Skeletal muscle tissue (tissue), 3 donors: ENCODE measurements at regions not wholly inside any gene's neighbourhood (a gene's known extent, or its start where the extent isn't known, plus 50 kb on each side); places are given as distances from the start of the nearest gene placed in this dataset.
"Not testable (repeated sequence)": the region's sequence is repeated elsewhere in the genome, so short reads cannot be mapped to it uniquely, and the experiment has no call there.

ENCODE experiments used
- H3K27ac ChIP-seq: one replicate; pipeline ENCODE4 v1.7.0; 2013; ENCODE audit warnings: mild to moderate bottlenecking, low read depth, low read length, inconsistent platforms
- H3K27me3 ChIP-seq, 3 donors: one replicate each; pipeline ENCODE4 v1.7.0; 2013; ENCODE audit warnings: low read length in 3 of 3; ENCODE audit not compliant: control insufficient read depth in 3 of 3, insufficient read depth in 3 of 3
- H3K36me3 ChIP-seq, 3 donors: one replicate each; pipeline ENCODE4 v1.7.0; 2013; ENCODE audit warnings: low read length in 3 of 3; ENCODE audit not compliant: control insufficient read depth in 3 of 3, insufficient read depth in 3 of 3
- H3K4me1 ChIP-seq, 3 donors: one replicate each; pipeline ENCODE4 v1.7.0; 2013; ENCODE audit warnings: low read length in 3 of 3, mild to moderate bottlenecking in 3 of 3; ENCODE audit not compliant: control insufficient read depth in 3 of 3, insufficient read depth in 3 of 3
- H3K4me3 ChIP-seq, 3 donors: one replicate each; pipeline ENCODE4 v1.7.0; 2013; ENCODE audit warnings: low read length in 3 of 3
- H3K9ac ChIP-seq, 3 donors: one replicate each; pipeline ENCODE4 v1.7.0; 2013; ENCODE audit warnings: low read length in 3 of 3, mild to moderate bottlenecking in 3 of 3, moderate library complexity in 2 of 3, low read depth in 1 of 3
- H3K9me3 ChIP-seq, 3 donors: one replicate each; pipeline ENCODE4 v1.7.0; 2013; ENCODE audit warnings: low read length in 3 of 3; ENCODE audit not compliant: control insufficient read depth in 3 of 3
- donor health status: Osteomylitis.

- H3K27ac ChIP-seq, H3K27me3 ChIP-seq, H3K4me1 ChIP-seq, H3K4me3 ChIP-seq, H3K9me3 ChIP-seq, H3K36me3 ChIP-seq, H3K9ac ChIP-seq: not testable (repeated sequence)
These were observed 1603.7 kb downstream of the RPIA start for GRCh38 chr2:90295036-90295750.

- H3K27ac ChIP-seq, H3K9me3 ChIP-seq, H3K4me1 ChIP-seq, H3K36me3 ChIP-seq, H3K27me3 ChIP-seq, H3K4me3 ChIP-seq, H3K9ac ChIP-seq: not testable (repeated sequence)
These were observed 1605.0 kb downstream of the RPIA start for GRCh38 chr2:90296484-90296777.

DNA sequence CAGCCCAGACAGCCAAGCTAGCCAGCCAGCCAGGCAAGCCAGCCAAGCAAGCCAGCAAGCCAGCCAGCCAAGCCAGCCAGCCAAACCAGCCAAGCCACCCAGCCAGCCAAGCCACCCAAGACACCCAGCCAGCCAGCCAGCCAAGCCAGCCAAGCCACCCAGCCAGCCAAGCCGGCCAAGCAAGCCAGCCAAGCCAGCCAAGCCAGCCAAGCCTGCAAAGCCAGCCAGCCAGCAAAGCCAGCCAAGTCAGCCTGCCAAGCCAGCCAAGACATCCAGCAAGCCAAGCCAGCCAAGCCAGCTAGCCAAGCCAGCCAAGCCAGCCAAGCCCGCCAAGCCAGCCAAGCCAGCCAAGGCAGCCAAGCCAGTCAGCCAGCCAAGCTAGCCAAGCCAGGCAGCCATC lies 1606.2 kb downstream of the RPIA start:
- not testable (repeated sequence) for H3K27me3 ChIP-seq, H3K36me3 ChIP-seq, H3K9ac ChIP-seq, H3K4me3 ChIP-seq, H3K4me1 ChIP-seq, H3K9me3 ChIP-seq, H3K27ac ChIP-seq

DNA sequence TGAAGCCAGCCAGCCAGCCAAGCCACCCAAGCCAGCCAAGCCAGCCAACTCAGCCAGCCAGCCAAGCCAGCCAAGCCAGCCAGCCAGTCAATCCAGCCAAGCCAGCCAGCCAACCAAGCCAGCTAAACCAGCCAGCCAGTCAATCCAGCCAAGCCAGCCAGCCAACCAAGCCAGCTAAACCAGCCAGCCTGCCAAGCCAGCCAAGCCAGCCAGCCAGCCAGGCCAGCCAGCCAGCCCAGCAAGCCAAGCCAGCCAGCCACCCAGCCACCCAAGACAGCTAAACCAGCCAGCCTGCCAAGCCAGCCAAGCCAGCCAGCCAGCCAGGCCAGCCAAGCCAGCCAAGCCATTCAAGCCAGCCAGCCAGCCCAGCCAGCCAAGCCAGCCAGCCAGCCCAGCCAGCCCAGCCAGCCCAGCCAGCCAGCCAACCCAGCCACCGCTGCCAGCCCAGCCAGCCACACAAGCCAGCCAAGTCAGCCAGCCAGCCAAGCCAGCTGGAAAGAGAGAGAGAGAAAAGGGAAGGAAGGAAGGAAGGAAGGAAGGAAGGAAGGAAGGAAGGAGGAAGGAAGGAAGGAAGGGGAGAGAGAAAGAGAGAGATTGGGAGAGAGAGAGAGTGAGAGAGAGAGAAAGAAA lies 1606.8 kb downstream of the RPIA start:
- not testable (repeated sequence) for H3K4me1 ChIP-seq

DNA sequence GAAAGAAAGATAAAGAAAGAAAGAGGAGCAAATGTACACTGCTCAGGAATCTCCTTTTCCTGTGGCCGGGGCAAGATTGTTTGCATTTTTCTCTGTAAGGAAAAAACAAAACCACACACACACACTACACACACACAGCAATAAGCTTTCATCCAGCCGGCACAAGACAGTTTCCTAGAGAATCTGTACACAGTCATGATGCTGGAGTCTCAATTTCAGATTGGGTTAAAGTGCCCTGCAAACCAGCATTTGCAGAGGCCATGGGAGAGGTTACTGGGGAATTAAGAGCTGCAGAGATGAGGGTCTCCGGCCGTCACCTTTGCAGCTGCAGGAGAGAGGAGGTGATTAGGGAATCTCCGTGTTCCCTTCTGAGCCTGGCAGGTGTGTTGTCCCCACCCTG lies 1607.5 kb downstream of the RPIA start:
- not testable (repeated sequence) for H3K4me3 ChIP-seq, H3K27me3 ChIP-seq, H3K9me3 ChIP-seq, H3K36me3 ChIP-seq, H3K4me1 ChIP-seq, H3K9ac ChIP-seq, H3K27ac ChIP-seq

More for the DNA sequence above, 1606.8 kb downstream of the RPIA start:
- not testable (repeated sequence) for H3K4me3 ChIP-seq, H3K9me3 ChIP-seq, H3K9ac ChIP-seq, H3K27ac ChIP-seq, H3K36me3 ChIP-seq, H3K27me3 ChIP-seq

GRCh38 chr2:90322982-90323381 lies 1631.5 kb downstream of the RPIA start:
- H3K9me3 ChIP-seq, H3K4me1 ChIP-seq, H3K4me3 ChIP-seq, H3K9ac ChIP-seq, H3K27me3 ChIP-seq, H3K27ac ChIP-seq, H3K36me3 ChIP-seq: not testable (repeated sequence)

GRCh38 chr2:90323612-90324558 lies 1632.4 kb downstream of the RPIA start:
- not testable (repeated sequence) for H3K9me3 ChIP-seq, H3K4me1 ChIP-seq, H3K4me3 ChIP-seq, H3K9ac ChIP-seq, H3K36me3 ChIP-seq, H3K27ac ChIP-seq, H3K27me3 ChIP-seq

DNA sequence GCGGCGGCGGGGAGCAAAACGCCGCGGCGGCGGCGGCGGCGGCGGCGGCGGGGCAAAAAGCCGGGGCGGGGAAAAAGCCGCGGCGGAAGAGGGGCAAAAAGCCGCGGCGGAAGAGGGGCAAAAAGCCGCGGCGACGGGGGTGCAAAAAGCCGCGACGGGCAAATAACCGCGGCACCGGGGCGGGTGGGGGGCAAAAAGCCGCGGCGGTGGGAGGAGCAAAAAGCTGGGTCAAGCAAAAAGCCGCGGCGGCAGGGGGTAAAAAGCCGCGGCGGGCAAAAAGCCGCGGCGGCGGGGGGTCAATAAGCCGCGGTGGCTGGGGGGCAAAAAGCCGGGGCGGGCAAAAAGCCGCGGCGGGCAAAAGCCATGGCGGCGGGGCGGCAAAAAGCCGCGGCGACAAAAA lies 1633.2 kb downstream of the RPIA start:
- not testable (repeated sequence) for H3K9me3 ChIP-seq, H3K36me3 ChIP-seq, H3K4me3 ChIP-seq, H3K27ac ChIP-seq, H3K4me1 ChIP-seq, H3K9ac ChIP-seq, H3K27me3 ChIP-seq

- H3K4me1 ChIP-seq, H3K36me3 ChIP-seq, H3K27me3 ChIP-seq, H3K9me3 ChIP-seq, H3K9ac ChIP-seq, H3K4me3 ChIP-seq, H3K27ac ChIP-seq: not testable (repeated sequence)
These were observed 1634.4 kb downstream of the RPIA start for GRCh38 chr2:90325796-90326353.

- not testable (repeated sequence) for H3K27me3 ChIP-seq, H3K9ac ChIP-seq, H3K9me3 ChIP-seq, H3K4me3 ChIP-seq, H3K36me3 ChIP-seq, H3K4me1 ChIP-seq, H3K27ac ChIP-seq
These were observed 1664.1 kb downstream of the RPIA start for GRCh38 chr2:90355546-90355945.
